GM12865 (cell line): ENCODE measurements at regions not wholly inside any gene's neighbourhood (a gene's known extent, or its start where the extent isn't known, plus 50 kb on each side); places are given as distances from the start of the nearest gene placed in this dataset.
"Not testable (repeated sequence)": the region's sequence is repeated elsewhere in the genome, so short reads cannot be mapped to it uniquely, and the experiment has no call there.

ENCODE experiments used
- DNase-seq: peaks from one replicate; pipeline ENCODE4 v3.0.0; 2010; ENCODE audit warnings: low read depth
- H3K4me3 ChIP-seq: 2 replicates; pipeline ENCODE4 v1.5.1; 2011; ENCODE audit warnings: mild to moderate bottlenecking, low read depth, low read length, control low read depth
- CTCF ChIP-seq: IDR thresholded peaks from 2 replicates; pipeline ENCODE4 v1.5.1; 2011; ENCODE audit warnings: low read length, control low read depth, low read depth, inconsistent platforms; ENCODE audit not compliant: insufficient read depth; ENCODE audit errors: missing control alignments

GRCh38 chr20:47984437-47984836 lies 199.2 kb upstream of the SULF2 start:
- H3K4me3 ChIP-seq, result no peak overlapping the region
- no peak for DNase-seq
- no peak for TF ChIP-seq CTCF

- not testable (repeated sequence) for DNase-seq, H3K4me3 ChIP-seq
These were observed 198.4 kb upstream of the SULF2 start for GRCh38 chr20:47983642-47984041.

GRCh38 chr20:47982574-47983360 lies 197.5 kb upstream of the SULF2 start:
- DNase-seq, result peak; percentile 21
- TF ChIP-seq CTCF, result no peak
- H3K4me3 ChIP-seq, result no peak overlapping the region

- no peak for DNase-seq
These were observed 195.9 kb upstream of the SULF2 start for GRCh38 chr20:47981222-47981621.

GRCh38 chr20:47980336-47981177 lies 195.3 kb upstream of the SULF2 start:
- H3K4me3 ChIP-seq, result no peak overlapping the region
- DNase-seq, result no peak
- TF ChIP-seq CTCF, result no peak

More at GRCh38 chr20:47981222-47981621, 195.9 kb upstream of the SULF2 start:
- TF ChIP-seq CTCF, result no peak
- H3K4me3 ChIP-seq, result no peak overlapping the region

- not testable (repeated sequence) for DNase-seq, H3K4me3 ChIP-seq
These were observed 194.2 kb upstream of the SULF2 start for GRCh38 chr20:47979361-47980095.

- H3K4me3 ChIP-seq, DNase-seq: not testable (repeated sequence)
These were observed 193.3 kb upstream of the SULF2 start for GRCh38 chr20:47978428-47979120.

- not testable (repeated sequence) for DNase-seq, H3K4me3 ChIP-seq
These were observed 192.5 kb upstream of the SULF2 start for GRCh38 chr20:47977789-47978252.

- not testable (repeated sequence) for DNase-seq, H3K4me3 ChIP-seq
These were observed 191.9 kb upstream of the SULF2 start for GRCh38 chr20:47977017-47977788.
